Activated naive CD8-positive, alpha-beta T cell (primary cell): ENCODE measurements at regions not wholly inside any gene's neighbourhood (a gene's known extent, or its start where the extent isn't known, plus 50 kb on each side); places are given as distances from the start of the nearest gene placed in this dataset.

Experiments
- H3K27ac Mint-ChIP-seq: one replicate; pipeline ENCODE4 v1.8.0; 2021; ENCODE audit warnings: mixed read lengths
- H3K27me3 Mint-ChIP-seq: one replicate; pipeline ENCODE4 v1.8.0; 2021; ENCODE audit warnings: mixed read lengths
- H3K36me3 Mint-ChIP-seq: one replicate; pipeline ENCODE4 v1.8.0; 2021; ENCODE audit warnings: mixed read lengths
- H3K4me1 Mint-ChIP-seq: one replicate; pipeline ENCODE4 v1.8.0; 2021; ENCODE audit warnings: low read depth, mixed read lengths
- H3K4me3 Mint-ChIP-seq: one replicate; pipeline ENCODE4 v1.8.0; 2021; ENCODE audit warnings: mild to moderate bottlenecking, mixed read lengths
- H3K9me3 Mint-ChIP-seq: one replicate; pipeline ENCODE4 v1.8.0; 2021; ENCODE audit warnings: low read depth, mixed read lengths

DNA sequence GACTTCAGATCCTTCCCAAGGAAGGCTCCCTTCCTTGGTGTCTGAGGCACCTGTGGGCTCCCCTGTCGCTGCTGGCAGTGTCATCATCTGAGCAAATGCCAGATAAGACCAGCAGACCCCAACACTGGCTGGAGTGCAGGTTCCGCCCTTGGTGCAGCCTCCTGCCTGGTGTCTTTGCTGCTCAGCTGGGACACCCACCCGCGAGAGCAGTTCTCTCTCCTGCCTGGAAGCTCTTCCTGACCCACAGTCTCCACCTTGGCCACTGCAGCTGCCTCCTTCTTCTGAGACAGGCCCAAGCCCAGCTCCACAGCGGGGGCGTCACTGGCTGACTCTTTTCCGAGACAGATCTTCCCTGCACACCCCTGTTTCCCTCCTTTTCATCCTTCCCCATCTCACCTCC lies 395.7 kb upstream of the MAP3K7 start:
- Mint-ChIP-seq H3K4me3 (no peak overlapping the region), H3K27me3 (peaks cover 3% of the 10 kb centered on the region), H3K27ac (no peak overlapping the region), H3K4me1 (no peaks in the 10 kb centered on the region), H3K9me3 (no peaks in the 10 kb centered on the region), H3K36me3 (no peaks in the 10 kb centered on the region)

DNA sequence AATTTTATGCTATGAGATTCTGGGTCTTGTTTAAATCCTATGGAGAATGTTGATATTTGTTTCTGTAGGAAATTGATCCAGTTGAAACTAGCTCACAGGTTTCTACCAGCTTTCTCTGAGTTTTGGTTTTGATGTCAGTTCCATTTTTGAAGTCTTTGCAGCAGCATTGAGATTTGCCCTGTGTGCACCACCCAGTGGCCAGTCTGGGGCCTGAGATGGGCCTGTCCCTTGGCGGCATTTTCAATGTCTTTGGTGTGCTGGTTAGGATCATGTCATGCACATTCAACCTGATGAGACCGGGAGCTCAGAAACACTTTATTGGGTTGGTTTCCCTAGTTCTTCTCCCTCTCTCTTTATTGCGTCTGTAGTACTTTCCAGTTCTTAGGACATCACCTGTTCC lies 395.2 kb upstream of the MAP3K7 start:
- H3K27me3 Mint-ChIP-seq = peaks cover 5% of the 10 kb centered on the region
- no peaks in the 10 kb centered on the region for H3K36me3 Mint-ChIP-seq
- H3K4me3 Mint-ChIP-seq = no peak overlapping the region
- H3K9me3 Mint-ChIP-seq = no peaks in the 10 kb centered on the region
- H3K27ac Mint-ChIP-seq = no peak overlapping the region
- H3K4me1 Mint-ChIP-seq = no peaks in the 10 kb centered on the region

DNA sequence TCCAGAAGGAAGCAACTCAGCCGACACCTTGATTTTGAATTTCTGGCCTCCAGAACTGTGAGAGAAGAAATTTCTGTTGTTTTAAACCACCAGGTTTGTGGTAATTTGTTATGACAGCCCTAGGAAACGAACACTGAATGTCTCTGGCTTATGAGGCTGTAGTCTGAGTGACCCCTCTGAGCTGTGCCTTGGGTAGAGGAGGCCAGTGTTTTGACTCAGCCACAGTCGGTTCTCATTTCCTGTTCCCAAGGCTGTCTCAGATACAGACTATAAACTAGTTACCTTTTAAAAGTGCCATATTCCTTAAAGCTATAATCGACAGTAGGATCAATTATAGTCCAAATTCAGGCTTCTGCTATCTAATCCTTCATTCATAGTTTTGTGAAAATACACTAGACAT lies 391.2 kb upstream of the MAP3K7 start:
- H3K4me1 Mint-ChIP-seq = no peaks in the 10 kb centered on the region
- H3K27me3 Mint-ChIP-seq = peaks cover 5% of the 10 kb centered on the region
- no peaks in the 10 kb centered on the region for H3K9me3 Mint-ChIP-seq
- H3K36me3 Mint-ChIP-seq = no peaks in the 10 kb centered on the region
- H3K27ac Mint-ChIP-seq = no peak overlapping the region
- no peak overlapping the region for H3K4me3 Mint-ChIP-seq

GRCh38 chr6:90977513-90977912 lies 390.6 kb upstream of the MAP3K7 start:
- H3K9me3 Mint-ChIP-seq = no peaks in the 10 kb centered on the region
- H3K4me1 Mint-ChIP-seq = no peaks in the 10 kb centered on the region
- no peak overlapping the region for H3K27ac Mint-ChIP-seq
- H3K4me3 Mint-ChIP-seq = no peak overlapping the region
- no peaks in the 10 kb centered on the region for H3K36me3 Mint-ChIP-seq
- H3K27me3 Mint-ChIP-seq = peaks cover 7% of the 10 kb centered on the region

DNA sequence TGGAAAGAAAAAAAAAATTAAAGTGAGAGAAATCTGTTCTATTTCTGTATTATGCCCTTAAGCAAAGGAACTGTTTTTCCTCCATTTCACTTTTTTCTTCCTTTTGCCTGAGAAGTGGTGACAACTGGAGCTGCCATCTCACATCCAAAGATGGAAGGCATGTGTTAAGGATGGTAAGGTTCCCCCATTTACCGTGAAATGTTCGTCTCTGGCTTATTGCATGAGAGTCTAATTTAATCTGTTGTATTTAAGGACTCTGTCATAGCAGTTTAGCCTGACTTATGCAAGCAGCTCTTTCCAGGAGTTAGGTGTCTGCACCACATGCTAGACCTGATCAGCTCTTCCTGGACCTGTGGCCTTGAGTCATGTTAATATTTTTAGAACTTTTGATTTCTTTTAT lies 389.5 kb upstream of the MAP3K7 start:
- H3K9me3 Mint-ChIP-seq = no peaks in the 10 kb centered on the region
- no peak overlapping the region for H3K4me3 Mint-ChIP-seq
- peaks cover 6% of the 10 kb centered on the region for H3K27me3 Mint-ChIP-seq
- H3K27ac Mint-ChIP-seq = no peak overlapping the region
- no peaks in the 10 kb centered on the region for H3K36me3 Mint-ChIP-seq
- no peaks in the 10 kb centered on the region for H3K4me1 Mint-ChIP-seq

DNA sequence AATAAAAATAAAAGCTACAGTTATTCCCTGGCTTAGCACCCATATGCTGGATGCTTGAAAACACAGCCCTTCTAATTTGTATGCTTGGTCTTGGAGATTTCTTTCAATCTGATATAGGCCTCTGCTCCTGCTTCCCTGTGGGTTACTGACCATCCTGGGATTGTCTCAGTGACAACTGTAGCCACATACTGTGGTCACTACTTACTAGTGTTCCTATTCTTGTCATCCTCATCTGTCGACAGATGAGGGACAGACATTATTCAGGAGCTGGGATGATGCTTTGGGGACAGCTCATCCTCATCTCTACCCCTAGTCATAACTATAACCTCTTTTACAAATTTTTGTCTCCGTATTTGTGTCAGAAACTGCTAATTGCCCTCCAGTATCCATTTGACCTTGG lies 388.9 kb upstream of the MAP3K7 start:
- no peak overlapping the region for H3K27ac Mint-ChIP-seq
- H3K4me1 Mint-ChIP-seq = no peaks in the 10 kb centered on the region
- H3K27me3 Mint-ChIP-seq = peaks cover 6% of the 10 kb centered on the region
- no peak overlapping the region for H3K4me3 Mint-ChIP-seq
- no peaks in the 10 kb centered on the region for H3K36me3 Mint-ChIP-seq
- H3K9me3 Mint-ChIP-seq = no peaks in the 10 kb centered on the region

GRCh38 chr6:90973188-90973587 lies 386.3 kb upstream of the MAP3K7 start:
- Mint-ChIP-seq H3K4me3 (no peak overlapping the region), H3K27ac (no peak overlapping the region), H3K9me3 (no peaks in the 10 kb centered on the region), H3K27me3 (peaks cover 11% of the 10 kb centered on the region), H3K36me3 (no peaks in the 10 kb centered on the region), H3K4me1 (no peaks in the 10 kb centered on the region)

DNA sequence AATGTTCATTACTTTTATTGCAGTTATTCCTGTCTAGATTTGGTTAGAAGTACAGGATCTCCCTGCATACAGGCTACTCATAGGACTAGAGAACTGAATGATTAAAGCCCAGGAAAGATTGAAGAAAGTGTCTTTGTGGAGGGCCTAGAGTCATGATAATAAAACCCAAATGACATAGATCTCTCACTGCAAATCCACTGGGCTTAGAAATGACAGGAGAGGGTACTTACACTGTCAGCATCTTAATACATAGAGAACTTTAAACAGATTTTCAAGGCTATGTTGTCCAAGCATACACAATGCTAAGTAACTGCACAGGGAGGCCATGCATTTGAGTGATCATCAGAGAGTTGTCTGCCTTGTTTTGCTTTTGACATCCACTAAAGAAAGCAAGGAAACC lies 383.8 kb upstream of the MAP3K7 start:
- Mint-ChIP-seq H3K4me1 (no peaks in the 10 kb centered on the region), H3K27ac (no peak overlapping the region), H3K27me3 (peaks cover 7% of the 10 kb centered on the region), H3K36me3 (no peaks in the 10 kb centered on the region), H3K9me3 (no peaks in the 10 kb centered on the region), H3K4me3 (no peak overlapping the region)

- no peak overlapping the region for H3K4me3 Mint-ChIP-seq
- no peaks in the 10 kb centered on the region for H3K9me3 Mint-ChIP-seq
- H3K4me1 Mint-ChIP-seq = no peaks in the 10 kb centered on the region
- H3K27me3 Mint-ChIP-seq = peaks cover 6% of the 10 kb centered on the region
- no peaks in the 10 kb centered on the region for H3K36me3 Mint-ChIP-seq
- H3K27ac Mint-ChIP-seq = no peak overlapping the region
These were observed 380.6 kb upstream of the MAP3K7 start for GRCh38 chr6:90967471-90967870.

DNA sequence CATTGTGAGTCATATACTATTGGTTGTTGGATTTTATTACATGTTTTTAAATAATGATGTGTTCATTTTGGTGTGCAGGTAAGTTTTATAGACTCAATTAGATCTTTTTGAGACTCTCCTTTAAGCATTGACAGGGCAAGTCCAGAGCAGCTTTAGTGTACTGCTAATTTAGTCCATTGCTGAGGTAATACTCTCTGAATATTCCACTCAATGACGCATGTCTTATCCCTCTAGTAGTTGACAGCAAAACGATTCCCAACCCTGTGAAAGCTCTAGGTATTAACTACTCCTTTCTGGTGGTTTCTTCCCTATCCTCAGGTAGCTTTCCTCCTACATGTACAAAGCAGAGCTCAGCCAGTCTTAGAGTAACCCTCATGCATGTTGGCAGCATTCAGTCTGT lies 373.5 kb upstream of the MAP3K7 start:
- H3K27ac Mint-ChIP-seq = no peak overlapping the region
- H3K4me1 Mint-ChIP-seq = no peaks in the 10 kb centered on the region
- no peaks in the 10 kb centered on the region for H3K36me3 Mint-ChIP-seq
- no peak overlapping the region for H3K4me3 Mint-ChIP-seq
- peaks cover 5% of the 10 kb centered on the region for H3K9me3 Mint-ChIP-seq
- peaks cover 1% of the 10 kb centered on the region for H3K27me3 Mint-ChIP-seq

- no peak overlapping the region for H3K4me3 Mint-ChIP-seq
- H3K9me3 Mint-ChIP-seq = peaks cover 5% of the 10 kb centered on the region
- no peak overlapping the region for H3K27ac Mint-ChIP-seq
- no peaks in the 10 kb centered on the region for H3K4me1 Mint-ChIP-seq
- H3K27me3 Mint-ChIP-seq = peaks cover 1% of the 10 kb centered on the region
- no peaks in the 10 kb centered on the region for H3K36me3 Mint-ChIP-seq
These were observed 368.4 kb upstream of the MAP3K7 start for GRCh38 chr6:90955246-90955645.

GRCh38 chr6:90953405-90954161 lies 366.7 kb upstream of the MAP3K7 start:
- no peak overlapping the region for H3K27ac Mint-ChIP-seq
- H3K4me3 Mint-ChIP-seq = no peak overlapping the region
- no peaks in the 10 kb centered on the region for H3K4me1 Mint-ChIP-seq
- no peaks in the 10 kb centered on the region for H3K36me3 Mint-ChIP-seq
- H3K9me3 Mint-ChIP-seq = no peaks in the 10 kb centered on the region
- H3K27me3 Mint-ChIP-seq = peaks cover 1% of the 10 kb centered on the region

GRCh38 chr6:90952176-90952575 lies 365.3 kb upstream of the MAP3K7 start:
- no peak overlapping the region for H3K27ac Mint-ChIP-seq
- H3K4me3 Mint-ChIP-seq = no peak overlapping the region
- no peaks in the 10 kb centered on the region for H3K9me3 Mint-ChIP-seq
- H3K4me1 Mint-ChIP-seq = no peaks in the 10 kb centered on the region
- no peaks in the 10 kb centered on the region for H3K27me3 Mint-ChIP-seq
- no peaks in the 10 kb centered on the region for H3K36me3 Mint-ChIP-seq

GRCh38 chr6:90948540-90948939 lies 361.7 kb upstream of the MAP3K7 start:
- Mint-ChIP-seq H3K9me3 (no peaks in the 10 kb centered on the region), H3K4me1 (no peaks in the 10 kb centered on the region), H3K4me3 (no peak overlapping the region), H3K36me3 (no peaks in the 10 kb centered on the region), H3K27me3 (no peaks in the 10 kb centered on the region), H3K27ac (no peak overlapping the region)

- Mint-ChIP-seq H3K27me3 (no peaks in the 10 kb centered on the region), H3K36me3 (no peaks in the 10 kb centered on the region), H3K4me3 (no peak overlapping the region), H3K4me1 (no peaks in the 10 kb centered on the region), H3K27ac (no peak overlapping the region), H3K9me3 (no peaks in the 10 kb centered on the region)
These were observed 360.6 kb upstream of the MAP3K7 start for GRCh38 chr6:90947184-90948064.
